Spleen (tissue), 7 donors: ENCODE measurements at regions not wholly inside any gene's neighbourhood (a gene's known extent, or its start where the extent isn't known, plus 50 kb on each side); places are given as distances from the start of the nearest gene placed in this dataset.

Source experiments
- CTCF ChIP-seq, 11 experiments: fragments of 200-600 bp in 7 of 11; fragments of 450-650 bp in 4 of 11; sonication (generic) in 4 of 11; IDR thresholded peaks in 8 of 11; conservative IDR thresholded peaks in 3 of 11; 1 replicate in 7 of 11; 2 replicates in 4 of 11; pipeline versions ENCODE4 v1.4.0 to v1.8.0; 2016 to 2021; ENCODE audit warnings: antibody characterized with exemption in 11 of 11, inconsistent platforms in 4 of 11, mild to moderate bottlenecking in 1 of 11
- POLR2A ChIP-seq, 3 donors: fragments of 450-650 bp; IDR thresholded peaks; one replicate each; pipeline ENCODE4 v1.5.1; 2017; ENCODE audit warnings: antibody characterized with exemption in 3 of 3, mild to moderate bottlenecking in 1 of 3
- donor health status: DM: no; HTN: no; CAD: no; lungs with moderate emphysema.
- donor health status: DM: no; HTN: no; CAD: no.
- donor health status: DM: no; HTN: no; CAD: no.

GRCh38 chr2:67066782-67067181, 330.4 kb upstream of the ETAA1 start:
- no peak for TF ChIP-seq POLR2A (IDR thresholded peaks at IDR 0.05)
- no peak for TF ChIP-seq CTCF (IDR thresholded peaks at IDR 0.05 in 8 of 11, conservative IDR thresholded peaks at IDR 0.05 in 3 of 11)
